IMR-90 (cell line): ENCODE measurements at regions not wholly inside any gene's neighbourhood (a gene's known extent, or its start where the extent isn't known, plus 50 kb on each side); places are given as distances from the start of the nearest gene placed in this dataset.
A peak's percentile ranks its signal among the peaks of the same experiment; 100 is the strongest.

ENCODE experiments used
- ATAC-seq: fragments of 200-7000 bp; cut with Tn5 transposase; 2 replicates; pipeline ENCODE4 v1.9.1; 2020; ENCODE audit warnings: low read depth, mild to moderate bottlenecking, moderate library complexity
- BruUV-seq: library from RNA; stranded (reverse); fragments of 400-500 nt; replicated peaks from 2 replicates; lab custom pipeline; 2021; lab: Mats Ljungman, UMichigan
- CTCF ChIA-PET: fragments of 300-600 bp; formaldehyde crosslinking; extraction: SDS; loops from one replicate; lab custom pipeline; 2021; ENCODE audit warnings: antibody characterized with exemption; lab: Yijun Ruan, JAX
- POLR2A ChIA-PET: fragments of 300-600 bp; sonication (Branson Sonifier 250); formaldehyde crosslinking; loops from one replicate; lab custom pipeline; 2022; ENCODE audit warnings: antibody characterized with exemption; ENCODE audit not compliant: unreplicated experiment; lab: Charles Lee
- DNase-seq: peaks from one replicate; pipeline ENCODE4 v3.0.0; 2013
- H2AFZ ChIP-seq: replicated peaks from 2 replicates; pipeline ENCODE3; 2013; ENCODE audit warnings: low read length, mild to moderate bottlenecking; ENCODE audit not compliant: poor library complexity
- H2AK5ac ChIP-seq: 2 replicates; pipeline ENCODE4 v1.6.1; 2013; ENCODE audit warnings: low read depth, low read length, inconsistent platforms
- H2AK9ac ChIP-seq: replicated peaks from 2 replicates; pipeline ENCODE3; 2013; ENCODE audit warnings: mild to moderate bottlenecking, low read depth, low read length, moderate library complexity; ENCODE audit not compliant: poor library complexity
- H2BK120ac ChIP-seq: 2 replicates; pipeline ENCODE4 v1.6.1; 2013; ENCODE audit warnings: low read depth, low read length, inconsistent platforms
- H2BK15ac ChIP-seq: 3 replicates; pipeline ENCODE4 v1.6.1; 2013; ENCODE audit warnings: low read depth, low read length, inconsistent platforms
- H2BK20ac ChIP-seq: 2 replicates; pipeline ENCODE4 v1.6.1; 2013; ENCODE audit warnings: low read depth, mild to moderate bottlenecking, inconsistent platforms, low read length, moderate library complexity
- H2BK5ac ChIP-seq: 2 replicates; pipeline ENCODE4 v1.6.1; 2013; ENCODE audit warnings: mild to moderate bottlenecking, low read depth, low read length, inconsistent platforms; ENCODE audit not compliant: poor library complexity, severe bottlenecking
- H3K14ac ChIP-seq: replicated peaks from 2 replicates; pipeline ENCODE4 v1.6.1; 2013; ENCODE audit warnings: low read depth, low read length, inconsistent platforms
- H3K18ac ChIP-seq: 2 replicates; pipeline ENCODE4 v1.6.1; 2013; ENCODE audit warnings: low read depth, low read length, control low read depth
- H3K23ac ChIP-seq: 2 replicates; pipeline ENCODE4 v1.6.1; 2013; ENCODE audit warnings: low read depth, low read length, inconsistent platforms
- H3K27ac ChIP-seq: 2 replicates; pipeline ENCODE4 v1.5.1; 2013; ENCODE audit warnings: mild to moderate bottlenecking, control low read depth, low read length; ENCODE audit not compliant: insufficient read depth
- H3K27me3 ChIP-seq: 2 replicates; pipeline ENCODE4 v1.6.1; 2013; ENCODE audit warnings: low read length; ENCODE audit not compliant: control insufficient read depth, insufficient read depth
- H3K36me3 ChIP-seq: 2 replicates; pipeline ENCODE4 v1.6.1; 2013; ENCODE audit warnings: low read length, mixed read lengths; ENCODE audit not compliant: control insufficient read depth, insufficient read depth
- H3K4ac ChIP-seq: 2 replicates; pipeline ENCODE4 v1.6.1; 2013; ENCODE audit warnings: low read depth, low read length, inconsistent platforms
- H3K4me1 ChIP-seq: 2 replicates; pipeline ENCODE4 v1.6.1; 2013; ENCODE audit warnings: low read length, mixed read lengths; ENCODE audit not compliant: control insufficient read depth, insufficient read depth
- H3K4me2 ChIP-seq: 2 replicates; pipeline ENCODE4 v1.6.1; 2013; ENCODE audit warnings: low read depth, mild to moderate bottlenecking, control low read depth, low read length, moderate library complexity
- H3K4me3 ChIP-seq: 2 replicates; pipeline ENCODE4 v1.5.1; 2013; ENCODE audit warnings: low read depth, mild to moderate bottlenecking, control low read depth, low read length, moderate library complexity; ENCODE audit not compliant: insufficient read depth
- H3K56ac ChIP-seq: 2 replicates; pipeline ENCODE4 v1.6.1; 2013; ENCODE audit warnings: low read length, inconsistent platforms; ENCODE audit not compliant: insufficient read depth; ENCODE audit errors: extremely low read depth
- H3K79me1 ChIP-seq, 2 experiments: 2 replicates each; pipeline ENCODE4 v1.6.1; 2013; ENCODE audit warnings: low read length in 2 of 2, inconsistent platforms in 1 of 2, low read depth in 1 of 2
- H3K9ac ChIP-seq: 2 replicates; pipeline ENCODE4 v1.6.1; 2013; ENCODE audit warnings: low read depth, low read length, control low read depth
- H3K9me1 ChIP-seq: 2 replicates; pipeline ENCODE4 v1.6.1; 2013; ENCODE audit warnings: low read length, inconsistent platforms; ENCODE audit not compliant: insufficient read depth
- H3K9me3 ChIP-seq: 2 replicates; pipeline ENCODE4 v1.6.1; 2013; ENCODE audit warnings: low read length; ENCODE audit not compliant: control insufficient read depth, insufficient read depth
- H4K20me1 ChIP-seq: 2 replicates; pipeline ENCODE4 v1.6.1; 2013; ENCODE audit warnings: low read length, inconsistent platforms; ENCODE audit not compliant: insufficient read depth
- H4K5ac ChIP-seq: 2 replicates; pipeline ENCODE4 v1.6.1; 2013; ENCODE audit warnings: mild to moderate bottlenecking, low read depth, low read length, control low read depth
- H4K8ac ChIP-seq, 2 experiments: 2 replicates each; pipeline ENCODE4 v1.6.1; 2013; ENCODE audit warnings: low read depth in 2 of 2, low read length in 2 of 2, control low read depth in 1 of 2, inconsistent platforms in 1 of 2
- H4K91ac ChIP-seq: 2 replicates; pipeline ENCODE4 v1.6.1; 2013; ENCODE audit warnings: low read depth, low read length, inconsistent platforms; ENCODE audit not compliant: insufficient read depth
- BHLHE40 ChIP-seq: fragments of 150-350 bp; IDR thresholded peaks from 2 replicates; pipeline ENCODE4 v1.6.1; 2016; ENCODE audit warnings: mild to moderate bottlenecking, low read depth, low read length
- CEBPB ChIP-seq: IDR thresholded peaks from 2 replicates; pipeline ENCODE4 v1.6.1; 2012; ENCODE audit warnings: low read depth, low read length, improper control_type of control experiment
- ELK1 ChIP-seq: fragments of 150-350 bp; IDR thresholded peaks from 2 replicates; pipeline ENCODE4 v1.6.1; 2016; ENCODE audit warnings: low read depth, mild to moderate bottlenecking, low read length, moderate library complexity, borderline replicate concordance
- FOS ChIP-seq: fragments of 150-350 bp; IDR thresholded peaks from 2 replicates; pipeline ENCODE4 v1.6.1; 2016; ENCODE audit warnings: low read depth, low read length
- MAZ ChIP-seq: IDR thresholded peaks from 2 replicates; pipeline ENCODE4 v1.6.1; 2012; ENCODE audit warnings: low read depth, mild to moderate bottlenecking, low read length, improper control_type of control experiment, moderate library complexity, borderline replicate concordance
- POLR2A ChIP-seq: IDR thresholded peaks from 2 replicates; pipeline ENCODE4 v1.6.1; 2012; ENCODE audit warnings: mild to moderate bottlenecking, low read depth, low read length
- SMC3 ChIP-seq: fragments of 150-350 bp; IDR thresholded peaks from 2 replicates; pipeline ENCODE4 v1.6.1; 2016; ENCODE audit warnings: low read depth, mild to moderate bottlenecking, antibody characterized with exemption, low read length, moderate library complexity
- WGBS, 2 experiments: methylation state at CpG; one replicate each; pipeline versions ENCODE4 v1.1.5 to v1.1.7; 2013; ENCODE audit warnings: missing lambda C conversion rate in 2 of 2; ENCODE audit not compliant: insufficient read length in 1 of 2; ENCODE audit errors: extremely low coverage in 2 of 2; 5-methylcytosine and 5-hydroxymethylcytosine counted together
- dilution Hi-C: fragments of 300-500 bp; cut with HindIII; formaldehyde crosslinking; loops from one replicate; pipeline ENCODE4 v1.14.3; 2018; ENCODE audit warnings: low sequenced_read_pairs; ENCODE audit not compliant: unreplicated experiment
- in situ Hi-C: fragments of 300-500 bp; cut with MboI; formaldehyde crosslinking; loops from 3 replicates; pipeline ENCODE4 v1.14.3; 2019; ENCODE audit warnings: low sequenced_read_pairs, inconsistent platforms, mixed read lengths
- intact Hi-C: fragments of 100-400 bp; cut with micrococcal nuclease; formaldehyde crosslinking; loops from 2 replicates; pipeline ENCODE4 v1.10.0; 2022

GRCh38 chr15:39403640-39404117, 177.2 kb upstream of the THBS1 start:
- BruUV-seq, result no TSS peak
- intact Hi-C loops, result loop anchor here (1.0 to 5.0 kb wide), 3 partner anchors 177 to 695 kb away; no protein-coding TSS in a partner anchor
- DNase-seq (peak; percentile 88), ATAC-seq (peak; percentile 46)
- peak overlapping the region; percentile 62; the same call in 1 of the 2 replicates for H4K5ac ChIP-seq
- H3K9me3 ChIP-seq, result no peaks in the 10 kb centered on the region
- peak overlapping the region in 1 of 2 experiments; percentile 41; a peak in 3 of 4 replicates for H4K8ac ChIP-seq
- H3K79me1 ChIP-seq, result no peaks in the 10 kb centered on the region
- H2BK15ac ChIP-seq, result peak overlapping the region; percentile 25; the same call in 2 of the 3 replicates
- peak overlapping the region; percentile 62 for H2BK5ac ChIP-seq
- H3K14ac ChIP-seq, result peak overlapping the region; percentile 11; the same call in 1 of the 2 replicates
- no peaks in the 10 kb centered on the region for H3K36me3 ChIP-seq
- H2BK20ac ChIP-seq, result peak overlapping the region; percentile 79; the same call in 1 of the 2 replicates
- H2AK9ac ChIP-seq, result peak overlapping the region; percentile 20
- H3K27ac ChIP-seq, result peak overlapping the region; percentile 50; the same call in 1 of the 2 replicates
- no peak for TF ChIP-seq BHLHE40
- TF ChIP-seq SMC3, result no peak
- no peak for TF ChIP-seq ELK1
- no peak for TF ChIP-seq CEBPB
- TF ChIP-seq FOS, result no peak
- no peak for TF ChIP-seq MAZ
- TF ChIP-seq POLR2A, result no peak
- peak overlapping the region; percentile 23 for H2AK5ac ChIP-seq
- H3K9ac ChIP-seq, result peak overlapping the region; percentile 15; the same call in 1 of the 2 replicates
- H3K4ac ChIP-seq, result peak overlapping the region; percentile 71
- peaks cover 11% of the 10 kb centered on the region for H3K9me1 ChIP-seq
- H3K23ac ChIP-seq, result no peak overlapping the region; the same call in none of the 2 replicates
- no peaks in the 10 kb centered on the region for H3K27me3 ChIP-seq
- peak overlapping the region; percentile 3 for H3K4me2 ChIP-seq
- H3K56ac ChIP-seq, result no peak overlapping the region
- dilution Hi-C loops, result no loop called here
- WGBS, 2 experiments, result 14% methylated on average over 1 of the region's 3 CpGs; no CpG with 5 or more reads in 1 of the 2 experiments
- peak overlapping the region; percentile 88 for H3K18ac ChIP-seq
- H2AFZ ChIP-seq, result peak overlapping the region; percentile 15
- no peaks in the 10 kb centered on the region for H4K20me1 ChIP-seq
- no peak overlapping the region for H3K4me3 ChIP-seq
- H2BK120ac ChIP-seq, result peak overlapping the region; percentile 78
- POLR2A ChIA-PET, result no interaction called here
- peaks cover 11% of the 10 kb centered on the region for H3K4me1 ChIP-seq
- in situ Hi-C loops, result no loop called here
- peak overlapping the region; percentile 66 for H4K91ac ChIP-seq
- CTCF ChIA-PET, result interaction anchor here (0.5 kb wide), 1 partner anchor 879 kb away, joined by 5 read pairs; no protein-coding TSS in a partner anchor
